NOMO-1 treated with dmso at 0.1 percent for 144 hours (cell line): ENCODE measurements at regions not wholly inside any gene's neighbourhood (a gene's known extent, or its start where the extent isn't known, plus 50 kb on each side); places are given as distances from the start of the nearest gene placed in this dataset.
"Not testable (repeated sequence)": the region's sequence is repeated elsewhere in the genome, so short reads cannot be mapped to it uniquely, and the experiment has no call there.

Experiments used
- DNase-seq: peaks from one replicate; lab custom pipeline; 2025; ENCODE audit not compliant: unreplicated experiment; lab: John Stamatoyannopoulos, UW

DNA sequence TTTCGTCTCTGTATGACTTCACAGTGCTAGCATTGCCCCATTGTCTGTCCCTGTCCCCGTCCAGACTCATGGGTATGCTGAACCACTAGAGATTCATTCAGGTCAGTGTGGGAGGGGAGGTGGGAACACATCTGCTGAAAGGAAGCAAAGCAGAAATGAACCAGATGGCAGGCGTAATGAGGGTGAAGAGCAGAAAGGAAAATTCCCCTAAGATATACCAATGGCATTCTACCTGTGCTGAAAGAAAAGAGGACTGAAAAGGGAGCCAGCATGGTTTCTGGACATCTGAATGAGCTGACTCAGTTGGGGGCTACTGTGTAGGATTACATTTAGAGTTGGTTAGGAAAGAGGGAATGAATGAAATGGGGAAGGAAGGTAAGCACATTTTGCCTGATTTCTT lies 678.7 kb downstream of the MAT2B start:
- DNase-seq = no peak

DNA sequence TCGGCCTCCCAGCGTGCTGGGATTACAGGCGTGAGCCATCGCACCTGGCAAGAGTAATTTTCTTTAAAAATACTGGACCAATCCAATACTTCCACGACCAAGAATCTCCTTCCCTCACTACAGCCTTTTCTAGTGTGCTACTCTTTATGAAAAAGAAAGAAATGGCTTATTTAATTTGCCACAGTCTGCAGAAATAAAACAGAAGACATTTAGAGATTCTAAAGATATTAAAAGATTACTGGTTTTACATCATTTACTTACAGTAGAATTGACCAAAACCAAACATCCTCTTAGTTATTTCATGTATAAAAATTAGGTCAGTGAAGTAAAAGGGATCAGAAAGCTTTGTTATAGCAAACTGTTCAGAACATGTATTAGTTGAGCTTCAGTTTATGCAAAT lies 679.6 kb downstream of the MAT2B start:
- DNase-seq = no peak

DNA sequence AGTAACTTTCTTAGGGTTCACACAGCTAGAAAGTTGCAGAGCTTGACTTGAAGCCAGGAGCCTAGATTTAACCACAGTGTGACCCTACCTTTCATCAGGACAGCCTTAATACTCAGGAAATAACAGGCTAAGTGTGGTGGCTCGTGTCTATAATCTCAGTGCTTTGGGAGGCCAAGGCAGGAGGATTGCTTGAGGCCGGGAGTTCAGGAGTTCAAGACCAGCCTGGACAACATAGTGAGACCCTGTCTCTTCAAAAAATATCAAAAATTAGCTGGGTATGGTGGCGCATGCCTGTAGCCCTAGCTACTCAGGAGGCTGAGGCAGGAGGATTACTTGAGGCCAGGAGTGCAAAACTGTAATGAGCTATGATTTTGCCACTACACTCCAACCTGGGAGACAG lies 681.1 kb downstream of the MAT2B start:
- no peak for DNase-seq

DNA sequence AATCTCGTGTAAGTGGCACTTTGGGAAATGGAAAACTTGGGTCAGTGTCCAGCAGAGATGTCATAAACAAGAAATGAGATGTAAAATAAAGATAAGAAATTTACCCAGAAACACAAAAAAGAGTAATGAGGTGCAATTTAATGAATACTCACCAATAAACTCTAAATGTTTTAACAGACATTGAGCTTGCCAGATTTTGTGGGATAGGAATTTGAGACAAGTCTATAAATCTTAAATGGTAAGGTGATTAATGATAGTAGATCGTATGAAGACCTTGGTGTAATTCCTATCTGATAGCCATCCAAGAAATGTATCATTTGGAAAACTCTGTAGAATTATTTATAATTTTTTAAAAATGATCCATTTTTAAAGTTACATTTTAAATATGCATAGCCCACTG lies 682.4 kb downstream of the MAT2B start:
- DNase-seq = no peak

DNA sequence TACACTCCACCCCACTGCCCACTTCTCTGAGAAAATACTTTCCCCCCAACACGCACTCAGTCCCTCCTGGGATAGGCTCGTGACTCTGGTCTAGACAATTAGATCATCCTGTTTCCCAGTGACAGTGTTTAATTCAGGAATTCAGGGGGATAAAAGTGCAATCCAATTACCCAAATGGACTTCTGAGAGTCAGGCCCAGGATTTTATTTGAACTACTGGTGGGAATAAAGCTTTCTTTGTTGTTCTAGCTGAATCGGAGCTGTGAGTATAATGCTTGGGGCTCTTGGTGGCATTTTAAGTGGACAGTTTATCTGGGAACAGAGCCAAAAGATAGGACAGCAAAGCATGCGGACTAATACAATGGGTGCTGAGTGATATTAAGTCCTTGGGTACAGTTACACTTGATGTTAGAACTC lies 683.3 kb downstream of the MAT2B start:
- DNase-seq = no peak

DNA sequence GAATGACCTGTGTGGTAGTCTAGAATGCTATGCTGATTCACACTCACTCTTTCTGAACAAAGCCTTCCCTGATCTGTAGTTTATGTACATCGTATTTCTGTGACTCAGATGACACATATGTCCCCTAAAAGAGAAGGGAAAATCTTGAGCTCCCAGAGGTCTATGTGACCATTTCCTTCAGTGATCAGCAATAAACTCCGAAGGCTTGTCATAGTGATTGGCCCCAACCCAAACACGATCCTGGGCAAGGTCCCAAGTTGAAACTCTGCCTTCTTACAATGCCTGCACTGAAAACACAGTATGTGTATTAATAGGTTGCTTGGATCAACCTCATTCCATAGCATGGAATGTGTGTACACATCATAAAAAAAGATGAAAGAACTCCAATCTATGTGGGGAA lies 685.8 kb downstream of the MAT2B start:
- DNase-seq = no peak

DNA sequence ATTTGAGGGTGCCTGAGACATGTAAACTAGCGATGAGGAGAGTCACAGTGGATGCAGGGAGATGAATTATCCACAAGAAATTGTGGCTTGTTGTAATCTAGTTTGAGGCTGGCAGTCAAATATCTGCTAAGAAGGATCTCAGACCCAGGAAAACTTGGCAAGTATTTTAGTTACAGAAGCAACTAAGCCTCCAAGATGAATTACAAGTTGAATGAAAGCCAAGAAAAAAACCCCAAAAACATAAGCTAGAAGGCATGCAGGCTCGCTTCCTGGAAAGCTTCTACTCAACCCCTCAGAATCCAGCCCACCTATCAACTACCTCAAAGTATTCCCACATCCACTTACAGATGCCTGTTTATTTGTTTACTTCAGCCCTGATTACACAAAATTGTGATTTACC lies 696.9 kb downstream of the MAT2B start:
- no peak for DNase-seq

DNA sequence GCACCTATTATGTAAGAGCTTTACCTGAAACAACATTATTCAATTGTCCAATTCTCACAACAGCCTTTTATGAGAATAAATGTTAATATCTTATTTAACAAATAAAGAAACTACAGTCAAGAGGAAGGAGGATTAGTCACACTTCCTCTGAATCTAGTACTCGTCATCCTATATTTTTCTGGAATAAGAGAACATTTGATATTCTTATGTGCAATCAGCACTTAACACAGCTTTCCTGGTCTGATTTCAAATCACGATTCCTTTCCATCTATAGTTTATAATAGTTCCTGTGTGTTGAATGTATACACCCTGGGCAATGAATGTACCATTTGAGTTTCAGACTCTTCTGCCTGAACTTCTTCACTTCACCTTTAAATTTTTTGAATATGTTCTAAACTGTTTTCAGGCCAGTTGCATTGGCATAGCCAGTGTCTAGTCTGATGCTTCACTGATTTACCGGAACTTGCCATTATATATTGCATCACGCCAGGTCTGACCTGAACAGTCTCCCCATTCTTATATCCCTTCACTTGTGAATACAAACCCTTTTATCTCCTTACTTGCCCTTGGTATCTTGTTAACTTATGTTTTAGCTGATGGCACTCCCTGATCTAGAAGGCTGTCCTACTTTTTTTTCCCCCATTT lies 698.3 kb downstream of the MAT2B start:
- no peak for DNase-seq

DNA sequence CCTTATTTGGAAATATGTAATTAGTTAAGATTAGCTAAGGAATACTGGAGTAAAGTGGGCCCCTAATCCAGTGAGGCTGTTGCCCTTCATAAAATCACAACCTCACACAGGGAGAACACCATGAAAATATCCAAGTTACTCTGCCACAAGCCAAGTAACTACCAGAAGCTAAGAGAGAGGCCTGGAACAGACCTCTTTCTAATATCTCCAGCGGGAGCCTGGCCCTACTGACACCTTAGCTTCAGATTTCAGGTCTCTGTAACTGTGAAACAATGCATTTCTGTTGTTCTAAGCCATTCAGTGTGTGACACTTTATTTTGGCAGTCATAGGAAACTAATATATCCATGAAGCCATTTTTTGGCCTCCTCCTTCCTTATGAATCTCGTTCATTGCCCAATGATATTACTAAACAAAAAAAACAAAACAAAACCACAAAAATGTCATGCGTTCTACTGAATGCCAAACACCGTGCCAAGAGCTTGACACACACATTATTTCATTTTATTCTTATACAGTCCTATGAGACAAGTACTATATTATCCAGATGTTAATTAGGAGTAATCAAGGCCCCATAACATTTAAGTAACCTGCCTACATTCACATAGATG lies 699.0 kb downstream of the MAT2B start:
- no peak for DNase-seq

DNA sequence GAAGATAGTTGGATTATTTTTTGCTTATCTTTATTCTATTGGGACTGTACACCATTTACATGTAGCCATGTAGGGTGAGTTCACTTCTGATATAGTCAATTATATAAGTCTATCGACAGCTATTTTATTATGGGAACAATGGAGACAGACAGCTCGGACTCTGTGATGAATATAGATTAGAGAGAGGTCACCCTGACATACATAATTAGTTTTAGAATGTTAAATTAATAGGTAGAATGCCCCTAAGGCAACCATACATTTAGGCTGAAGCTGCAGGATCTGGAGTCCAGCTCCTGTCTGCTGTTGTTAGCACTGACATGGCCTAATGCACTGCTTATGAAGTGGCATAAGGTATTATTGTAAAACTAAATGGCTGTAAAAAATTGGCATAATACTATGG lies 700.8 kb downstream of the MAT2B start:
- no peak for DNase-seq

DNA sequence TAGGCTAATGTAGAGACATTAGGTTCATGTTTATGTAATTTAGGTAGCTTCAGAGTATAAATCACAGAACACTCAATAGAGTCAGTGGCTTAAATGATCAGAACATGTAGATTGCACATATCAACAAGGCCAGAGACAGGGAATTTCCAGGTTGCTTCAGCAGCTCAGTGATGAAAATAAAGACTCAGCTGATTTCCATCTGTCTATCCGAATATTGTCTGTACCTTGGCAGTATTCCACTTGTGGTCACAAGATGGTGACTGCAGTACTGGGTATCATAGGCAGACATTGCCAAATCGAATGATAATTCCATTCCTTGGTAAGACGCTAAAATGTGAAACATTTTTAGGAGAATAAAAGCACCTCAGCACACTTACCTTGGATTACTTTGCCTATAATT lies 702.2 kb downstream of the MAT2B start:
- no peak for DNase-seq

DNA sequence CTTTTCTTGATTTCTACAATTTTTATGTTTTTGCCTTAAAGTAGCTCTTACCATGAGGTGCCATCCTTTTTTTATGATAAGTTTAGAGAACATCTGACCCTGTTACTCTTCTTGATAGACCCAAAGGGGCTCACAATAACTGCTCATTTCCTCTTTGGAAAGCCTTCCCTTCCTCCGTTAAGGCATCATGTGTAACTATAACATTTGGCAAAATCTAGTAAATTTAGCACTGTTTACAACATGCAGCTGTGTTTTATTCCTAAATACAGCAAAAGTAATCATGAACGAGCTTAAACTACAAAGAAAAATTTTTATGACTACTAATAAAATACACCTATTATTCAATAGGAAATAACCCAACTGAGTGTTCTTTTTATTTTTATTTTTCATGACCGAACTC lies 705.1 kb downstream of the MAT2B start:
- DNase-seq = no peak

DNA sequence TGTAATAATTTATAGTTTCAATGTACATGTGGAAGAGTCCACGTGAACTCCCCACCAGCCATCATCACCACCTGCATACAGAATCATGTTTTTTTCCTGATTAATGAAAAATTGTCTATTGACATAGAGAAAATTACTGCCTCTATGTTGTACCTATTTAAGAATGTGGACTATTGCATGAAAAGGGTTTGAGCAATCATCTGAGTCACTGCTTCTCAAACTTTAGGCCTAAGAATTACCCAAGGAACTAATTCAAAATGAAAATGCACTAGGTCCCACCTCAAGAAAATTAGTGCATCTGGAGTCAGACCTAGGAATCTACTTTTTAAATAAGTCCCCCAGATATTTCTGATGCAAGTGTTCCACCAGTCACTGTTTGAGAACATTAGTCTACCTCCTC lies 709.3 kb downstream of the MAT2B start:
- no peak for DNase-seq

DNA sequence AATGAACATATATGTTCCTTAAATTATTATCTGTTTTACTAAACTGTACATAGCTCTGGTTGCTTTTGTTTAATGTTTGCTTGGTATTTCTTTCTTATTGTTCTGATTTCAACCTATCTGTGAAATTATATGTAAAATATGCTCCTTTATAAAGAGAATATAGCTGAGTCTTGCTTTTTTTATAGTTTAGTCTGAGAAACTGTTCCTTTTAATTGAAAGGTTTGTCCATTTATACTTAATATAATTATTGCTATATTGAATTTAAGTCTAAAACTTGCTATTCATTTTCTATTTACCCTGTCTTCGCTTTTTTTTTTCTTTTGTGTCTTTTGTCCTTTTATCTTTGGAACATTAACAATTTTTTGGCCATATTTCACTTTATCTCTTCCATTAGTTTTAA lies 712.0 kb downstream of the MAT2B start:
- DNase-seq = no peak

DNA sequence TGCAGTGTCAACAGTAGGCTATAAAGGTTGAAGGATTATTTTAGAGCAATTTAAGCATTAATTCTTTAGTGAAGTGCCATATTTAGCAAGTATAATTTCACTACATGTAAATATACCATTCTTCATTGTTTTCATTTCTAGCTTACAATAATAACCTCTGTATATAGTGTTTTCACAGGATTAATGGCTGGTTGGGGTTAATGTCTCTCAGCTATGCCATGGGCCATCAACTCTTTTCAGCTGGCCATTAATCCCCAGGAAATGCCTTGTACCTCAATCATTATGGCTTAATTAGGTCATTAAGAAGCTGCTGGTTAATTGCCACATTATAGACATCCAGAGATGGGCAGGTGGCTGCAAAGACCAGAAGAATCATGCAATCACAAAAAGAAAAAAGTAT lies 715.1 kb downstream of the MAT2B start:
- DNase-seq = no peak

DNA sequence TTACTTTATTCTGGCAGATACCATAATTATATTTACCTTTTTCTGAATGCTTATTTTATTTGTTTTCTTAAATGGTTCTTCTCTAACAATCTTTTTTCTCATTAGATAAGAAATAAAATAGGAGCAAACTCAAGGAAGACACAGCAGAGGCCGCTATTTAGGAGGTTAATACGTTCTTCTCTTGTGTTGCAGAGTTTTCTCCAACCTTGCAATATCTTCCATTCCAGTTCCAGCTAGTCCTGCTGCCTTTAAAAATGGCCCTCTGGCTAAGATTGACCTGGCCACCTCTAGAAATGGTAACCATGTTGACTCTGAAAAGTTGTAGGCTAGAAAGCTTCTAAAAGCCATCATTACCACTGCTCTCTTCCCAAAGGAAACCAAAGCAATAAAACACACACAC lies 718.8 kb downstream of the MAT2B start:
- DNase-seq = no peak

DNA sequence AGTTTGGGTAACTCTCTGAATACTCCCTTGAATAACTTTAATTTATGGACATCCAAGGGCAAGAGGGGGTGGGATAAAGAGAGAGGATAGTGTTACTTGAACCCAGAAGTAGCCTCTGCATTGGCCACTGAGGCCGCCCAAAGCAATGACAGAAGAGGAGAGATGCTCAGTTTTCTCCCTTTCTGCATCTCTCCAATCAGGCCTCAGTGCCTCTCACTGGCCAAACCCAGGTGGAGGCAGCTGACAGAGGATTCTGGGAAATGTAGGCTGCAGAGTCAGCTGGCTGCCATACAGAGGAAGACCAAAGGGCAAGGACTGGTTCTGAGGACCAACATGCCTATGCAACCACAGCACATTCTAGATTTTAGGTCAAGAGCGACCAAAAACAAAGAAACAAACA lies 719.4 kb downstream of the MAT2B start:
- no peak for DNase-seq

DNA sequence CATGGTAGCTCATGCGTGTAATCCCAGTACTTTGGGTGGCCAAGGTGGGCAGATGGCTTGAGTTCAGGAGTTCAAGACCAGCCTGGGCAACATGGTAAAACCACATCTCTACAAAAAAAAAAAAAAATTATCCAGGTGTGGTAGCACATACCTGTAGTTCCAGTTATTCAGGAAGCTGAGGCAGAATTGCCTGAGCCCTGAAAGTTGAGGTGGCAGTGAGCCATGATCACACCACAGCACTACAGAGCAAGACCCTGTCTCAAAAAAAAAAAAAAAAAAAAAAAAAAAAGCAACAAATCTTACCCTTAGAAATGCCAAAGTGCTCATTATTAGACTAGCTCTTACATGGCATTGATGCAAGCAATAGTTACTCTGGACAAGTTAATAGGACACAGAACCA lies 724.9 kb downstream of the MAT2B start:
- no peak for DNase-seq

DNA sequence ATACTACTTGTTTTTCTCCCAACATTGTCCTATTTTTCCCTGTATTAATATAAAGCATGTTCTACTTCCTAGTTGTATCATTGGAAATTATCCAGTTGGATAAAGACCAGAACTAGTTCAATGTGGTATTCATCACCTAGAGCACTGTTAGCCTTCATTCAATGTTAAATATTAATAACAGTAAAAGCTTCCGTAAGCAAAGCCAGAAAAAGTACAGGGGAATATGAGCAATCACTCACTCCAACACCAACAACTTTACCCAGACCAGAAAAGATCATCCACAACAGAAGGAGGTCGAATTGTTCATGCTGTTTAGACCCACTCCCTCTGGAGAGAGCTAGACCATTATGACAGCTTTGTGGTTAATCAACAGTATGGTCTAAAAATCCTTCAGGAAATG lies 728.4 kb downstream of the MAT2B start:
- no peak for DNase-seq

DNA sequence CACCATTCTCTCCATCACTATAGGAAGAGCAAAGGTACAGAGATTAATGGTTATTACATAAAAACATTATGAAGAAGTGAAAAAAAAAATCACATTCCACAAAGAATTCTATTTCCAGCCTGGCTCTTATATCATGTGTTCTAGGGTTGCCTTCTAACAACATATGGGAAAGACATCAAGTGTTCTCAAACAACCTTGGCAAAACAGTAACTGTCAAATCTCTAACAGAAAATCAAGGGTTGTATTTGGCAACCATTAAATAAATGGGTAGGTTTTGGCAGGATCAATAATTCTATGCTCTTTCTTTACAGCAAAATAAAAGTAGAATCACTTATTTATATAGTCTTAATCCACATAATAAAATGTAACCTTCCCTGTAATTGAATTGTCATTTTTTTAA lies 728.9 kb downstream of the MAT2B start:
- no peak for DNase-seq

DNA sequence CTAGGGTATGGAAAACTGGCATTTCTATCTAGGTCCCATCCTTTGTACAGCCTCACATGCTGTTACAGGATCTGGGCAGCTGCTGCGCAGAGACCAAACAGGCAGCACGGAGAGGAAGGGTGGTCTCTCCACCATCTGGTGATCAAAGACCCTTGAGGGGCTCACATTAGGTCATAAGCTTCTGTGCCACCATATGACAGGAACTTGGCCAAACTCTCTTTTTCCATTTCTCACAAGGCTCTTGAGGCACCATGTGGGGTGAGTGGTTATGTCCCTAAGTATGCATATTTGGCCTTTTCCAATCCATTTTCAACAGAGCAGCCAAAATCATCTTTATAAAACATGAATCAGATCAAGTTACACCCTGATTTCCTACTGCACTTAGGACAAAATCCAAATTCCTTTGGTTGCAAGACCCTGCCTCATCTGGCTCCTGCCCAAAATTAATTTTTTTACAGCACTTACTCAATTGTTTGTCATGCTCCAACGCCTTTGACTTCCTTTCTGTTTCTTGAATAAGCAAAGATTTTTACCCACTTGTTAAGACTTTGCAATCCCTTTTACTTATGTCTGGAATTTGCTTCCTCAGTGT lies 730.0 kb downstream of the MAT2B start:
- no peak for DNase-seq

DNA sequence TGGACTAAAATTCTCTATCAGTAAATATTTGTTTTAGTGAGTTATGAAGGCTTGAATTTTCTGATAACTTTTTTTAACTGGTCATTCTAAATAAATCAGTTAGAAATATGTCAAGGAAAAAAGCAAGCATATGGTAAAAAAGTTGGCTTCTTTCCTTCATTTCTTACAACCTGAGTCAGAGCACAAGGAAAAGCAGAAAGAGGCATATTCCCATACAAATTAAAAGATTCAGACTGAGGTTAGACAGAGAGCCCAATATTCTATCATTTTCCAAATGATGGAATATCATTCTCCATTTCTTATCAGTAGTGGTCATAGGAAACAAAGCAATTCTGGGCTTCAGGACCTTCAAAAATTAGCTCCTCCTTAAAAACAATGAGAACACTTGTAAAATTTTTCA lies 732.1 kb downstream of the MAT2B start:
- DNase-seq = no peak

DNA sequence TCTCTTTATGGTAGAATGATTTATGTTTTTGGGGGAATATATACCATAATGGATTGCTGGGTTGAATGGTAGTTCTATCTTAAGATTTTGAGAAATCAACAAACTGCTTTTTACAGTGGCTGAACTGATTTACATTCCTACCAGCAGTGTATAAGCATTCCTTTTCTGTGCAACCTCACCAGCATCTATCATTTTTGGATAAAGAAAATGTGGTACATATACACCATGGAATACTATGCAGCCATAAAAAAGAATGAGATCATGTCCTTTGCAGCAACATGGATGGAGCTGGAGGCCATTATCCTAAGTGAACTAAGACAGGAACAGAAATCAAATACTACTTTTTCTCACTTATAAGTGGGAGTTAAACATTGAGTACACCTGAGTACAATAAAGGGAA lies 746.4 kb downstream of the MAT2B start:
- DNase-seq = not testable (repeated sequence)
